ENCODE measurements at regions not wholly inside any gene's neighbourhood (a gene's known extent, or its start where the extent isn't known, plus 50 kb on each side); places are given as distances from the start of the nearest gene placed in this dataset.

GRCh38 chr3:59107856-59108815 is 58.3 kb upstream of the CFAP20DC start:
- no peak for TF ChIP-seq POLR2A (IDR thresholded peaks at IDR 0.05)
- TF ChIP-seq, protein P1, sequence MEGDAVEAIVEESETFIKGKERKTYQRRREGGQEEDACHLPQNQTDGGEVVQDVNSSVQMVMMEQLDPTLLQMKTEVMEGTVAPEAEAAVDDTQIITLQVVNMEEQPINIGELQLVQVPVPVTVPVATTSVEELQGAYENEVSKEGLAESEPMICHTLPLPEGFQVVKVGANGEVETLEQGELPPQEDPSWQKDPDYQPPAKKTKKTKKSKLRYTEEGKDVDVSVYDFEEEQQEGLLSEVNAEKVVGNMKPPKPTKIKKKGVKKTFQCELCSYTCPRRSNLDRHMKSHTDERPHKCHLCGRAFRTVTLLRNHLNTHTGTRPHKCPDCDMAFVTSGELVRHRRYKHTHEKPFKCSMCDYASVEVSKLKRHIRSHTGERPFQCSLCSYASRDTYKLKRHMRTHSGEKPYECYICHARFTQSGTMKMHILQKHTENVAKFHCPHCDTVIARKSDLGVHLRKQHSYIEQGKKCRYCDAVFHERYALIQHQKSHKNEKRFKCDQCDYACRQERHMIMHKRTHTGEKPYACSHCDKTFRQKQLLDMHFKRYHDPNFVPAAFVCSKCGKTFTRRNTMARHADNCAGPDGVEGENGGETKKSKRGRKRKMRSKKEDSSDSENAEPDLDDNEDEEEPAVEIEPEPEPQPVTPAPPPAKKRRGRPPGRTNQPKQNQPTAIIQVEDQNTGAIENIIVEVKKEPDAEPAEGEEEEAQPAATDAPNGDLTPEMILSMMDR (IDR thresholded peaks at IDR 0.05), result no peak
